EH (cell line): ENCODE measurements at regions not wholly inside any gene's neighbourhood (a gene's known extent, or its start where the extent isn't known, plus 50 kb on each side); places are given as distances from the start of the nearest gene placed in this dataset.
"Not testable (repeated sequence)": the region's sequence is repeated elsewhere in the genome, so short reads cannot be mapped to it uniquely, and the experiment has no call there.

Experiments used
- DNase-seq: peaks from one replicate; pipeline ENCODE4 v3.0.0-alpha.2; 2015; ENCODE audit warnings: low read depth

- DNase-seq, result no peak
Measured at GRCh38 chr1:60859111-60859510, 223.2 kb upstream of the NFIA start.

- DNase-seq, result no peak
Measured at GRCh38 chr1:60857851-60858250, 224.5 kb upstream of the NFIA start.

- no peak for DNase-seq
Measured at GRCh38 chr1:60850084-60850483, 232.3 kb upstream of the NFIA start.

- DNase-seq, result no peak
Measured at GRCh38 chr1:60849401-60849800, 233.0 kb upstream of the NFIA start.

GRCh38 chr1:60848583-60849188 lies 233.7 kb upstream of the NFIA start:
- DNase-seq, result peak; percentile 53

- no peak for DNase-seq
Measured at GRCh38 chr1:60847855-60848582, 234.3 kb upstream of the NFIA start.

- no peak for DNase-seq
Measured at GRCh38 chr1:60847391-60847790, 235.0 kb upstream of the NFIA start.

GRCh38 chr1:60845659-60846058 lies 236.7 kb upstream of the NFIA start:
- not testable (repeated sequence) for DNase-seq

GRCh38 chr1:60842304-60842703 lies 240.1 kb upstream of the NFIA start:
- no peak for DNase-seq

GRCh38 chr1:60841116-60842046 lies 241.0 kb upstream of the NFIA start:
- no peak for DNase-seq

GRCh38 chr1:60840476-60840875 lies 241.9 kb upstream of the NFIA start:
- DNase-seq, result not testable (repeated sequence)

- DNase-seq, result no peak
Measured at GRCh38 chr1:60835649-60836048, 246.7 kb upstream of the NFIA start.

- DNase-seq, result no peak
Measured at GRCh38 chr1:60833173-60833572, 249.2 kb upstream of the NFIA start.

GRCh38 chr1:60832367-60832766 lies 250.0 kb upstream of the NFIA start:
- DNase-seq, result no peak

GRCh38 chr1:60831780-60832179 lies 250.6 kb upstream of the NFIA start:
- DNase-seq, result no peak

- no peak for DNase-seq
Measured at GRCh38 chr1:60828944-60829343, 253.4 kb upstream of the NFIA start.

GRCh38 chr1:60826320-60827094 lies 255.9 kb upstream of the NFIA start:
- DNase-seq, result no peak

- DNase-seq, result no peak
Measured at GRCh38 chr1:60825593-60825992, 256.8 kb upstream of the NFIA start.

GRCh38 chr1:60823151-60823550 lies 259.2 kb upstream of the NFIA start:
- DNase-seq, result no peak

GRCh38 chr1:60822252-60822651 lies 260.1 kb upstream of the NFIA start:
- no peak for DNase-seq

- no peak for DNase-seq
Measured at GRCh38 chr1:60821156-60821555, 261.2 kb upstream of the NFIA start.
